ENCODE measurements at regions not wholly inside any gene's neighbourhood (a gene's known extent, or its start where the extent isn't known, plus 50 kb on each side); places are given as distances from the start of the nearest gene placed in this dataset.
A peak's percentile ranks its signal among the peaks of the same experiment; 100 is the strongest.

GRCh38 chr13:33697926-33698325, 120.0 kb upstream of the RFC3 start:
- DNase-seq (ENCODE audit: low read depth in 1 of 2, low spot score in 1 of 2) (no peak), FAIRE-seq (no peak), ATAC-seq (no peak)
- ChIA-PET CTCF (no interaction called here), POLR2A (no interaction called here)
- Histone ChIP-seq H3K4me3 (no peak overlapping the region), H3K9me3 (no peaks in the 10 kb centered on the region), H3K27ac (peak overlapping the region; percentile 41 to 76; a peak in 5 of 6 replicates), H3K4me1 (peaks cover 26% of the 10 kb centered on the region), H3K4me2 (peak overlapping the region; percentile 70)
- no peak for TF ChIP-seq HMGXB4 (CRISPR knock-in tag; IDR thresholded peaks at IDR 0.05; ENCODE audit: borderline replicate concordance)
- TF ChIP-seq BCL3 (IDR thresholded peaks at IDR 0.05): no peak
- TF ChIP-seq REST (IDR thresholded peaks at IDR 0.05): no peak
- TF ChIP-seq TP53 (CRISPR knock-in tag; IDR thresholded peaks at IDR 0.05): no peak
- TF ChIP-seq CBX2 (IDR thresholded peaks at IDR 0.05; ENCODE audit: borderline replicate concordance, low read depth): no peak
- no peak for TF ChIP-seq POLR2AphosphoS2 (conservative IDR thresholded peaks at IDR 0.05; ENCODE audit: low read length)
- TF ChIP-seq MAFK (IDR thresholded peaks at IDR 0.05; ENCODE audit: partially characterized antibody): no peak
- no peak for TF ChIP-seq RNF2 (IDR thresholded peaks at IDR 0.05; ENCODE audit: borderline replicate concordance, low read depth)
- no peak for TF ChIP-seq NFE2L2 (conservative IDR thresholded peaks at IDR 0.05; ENCODE audit: low read length)
- TF ChIP-seq EHMT2 (IDR thresholded peaks at IDR 0.05; ENCODE audit: low read depth): no peak
- no peak for TF ChIP-seq HOXB5 (CRISPR knock-in tag; IDR thresholded peaks at IDR 0.05)
- no peak for TF ChIP-seq ATOH8 (CRISPR knock-in tag; IDR thresholded peaks at IDR 0.05; ENCODE audit: low read depth)
- no peak for TF ChIP-seq NPAS2 (CRISPR knock-in tag; IDR thresholded peaks at IDR 0.05; ENCODE audit: borderline replicate concordance)
- 22% methylated on average over 1 of the region's 1 CpG for WGBS (ENCODE audit: missing lambda C conversion rate)

- FAIRE-seq (no peak), ATAC-seq (no peak), DNase-seq (ENCODE audit: low read depth in 1 of 2, low spot score in 1 of 2) (no peak)
- H3K4me3 ChIP-seq: no peak overlapping the region
- CTCF ChIA-PET: interaction anchor here (1.2 to 2.5 kb wide), 2 partner anchors 13 to 16 kb away, joined by 3 to 19 read pairs; no protein-coding TSS in a partner anchor
- POLR2A ChIA-PET: no interaction called here
- H3K4me1 ChIP-seq: no peaks in the 10 kb centered on the region
- TF ChIP-seq MYC (IDR thresholded peaks at IDR 0.05; ENCODE audit: borderline replicate concordance, low read length): no peak
- TF ChIP-seq ESRRA (IDR thresholded peaks at IDR 0.05; ENCODE audit: borderline replicate concordance, low read length): no peak
- no peak for TF ChIP-seq HOXA7 (CRISPR knock-in tag; IDR thresholded peaks at IDR 0.05)
- TF ChIP-seq REST (IDR thresholded peaks at IDR 0.05): no peak
- H3K9me3 ChIP-seq: peaks cover 3% of the 10 kb centered on the region; the same call in 1 of the 3 replicates
- no peak overlapping the region for H3K27ac ChIP-seq
- no peak overlapping the region for H3K4me2 ChIP-seq
- 61% methylated on average over 3 of the region's 3 CpGs for WGBS (ENCODE audit: missing lambda C conversion rate)
Observed at GRCh38 chr13:33707449-33707848, 110.5 kb upstream of the RFC3 start.
